Esophagus squamous epithelium (tissue), 5 donors: ENCODE measurements at regions not wholly inside any gene's neighbourhood (a gene's known extent, or its start where the extent isn't known, plus 50 kb on each side); places are given as distances from the start of the nearest gene placed in this dataset.

Source experiments
- DNase-seq: peaks from one replicate; lab custom pipeline; 2025; lab: John Stamatoyannopoulos, UW
- H3K27ac ChIP-seq, 4 donors: fragments of 200-600 bp; sonication (generic); one replicate each; pipeline ENCODE4 v1.5.1; 2016 to 2019; ENCODE audit warnings: mild to moderate bottlenecking in 1 of 4
- H3K27me3 ChIP-seq, 4 donors: fragments of 200-600 bp; sonication (generic); 1 replicate in 3 of 4; 2 replicates in 1 of 4; pipeline versions ENCODE4 v1.5.1 to v1.6.0; 2017 to 2021; ENCODE audit warnings: antibody characterized with exemption in 1 of 4
- H3K36me3 ChIP-seq, 3 donors: fragments of 200-600 bp; sonication (generic); one replicate each; pipeline ENCODE4 v1.5.1; 2016 to 2019
- H3K4me1 ChIP-seq, 3 donors: fragments of 200-600 bp; sonication (generic); one replicate each; pipeline ENCODE4 v1.5.1; 2017 to 2019
- H3K4me3 ChIP-seq, 4 donors: fragments of 200-600 bp; sonication (generic); 1 replicate in 3 of 4; 2 replicates in 1 of 4; pipeline ENCODE4 v1.5.1; 2016 to 2019; ENCODE audit warnings: mild to moderate bottlenecking in 2 of 4, moderate library complexity in 1 of 4
- H3K9me3 ChIP-seq, 3 donors: fragments of 200-600 bp; sonication (generic); one replicate each; pipeline ENCODE4 v1.5.1; 2016 to 2019
- POLR2A ChIP-seq, 4 donors: fragments of 450-650 bp; IDR thresholded peaks; one replicate each; pipeline ENCODE4 v1.6.1; 2017; ENCODE audit warnings: antibody characterized with exemption in 4 of 4, mild to moderate bottlenecking in 4 of 4, moderate library complexity in 3 of 4
- WGBS, 2 donors: methylation state at CpG; one replicate each; pipeline ENCODE4 v1.1.5; 2018; 5-methylcytosine and 5-hydroxymethylcytosine counted together
- intact Hi-C: fragments of 100-400 bp; cut with DNase I; formaldehyde crosslinking; loops from one replicate; pipeline ENCODE4 v1.15.0; 2022
- TF ChIP-seq, protein P1 (sequence below), 6 experiments: fragments of 450-650 bp in 4 of 6; fragments of 200-600 bp in 2 of 6; sonication (generic) in 2 of 6; IDR thresholded peaks; one replicate each; pipeline ENCODE4 v1.5.1; 2016 to 2019; ENCODE audit warnings: antibody characterized with exemption in 6 of 6, mild to moderate bottlenecking in 4 of 6, moderate library complexity in 4 of 6
- donor health status: DM: yes; HTN: yes; CAD: no.

- no peak overlapping the region for H3K4me3 ChIP-seq
- intact Hi-C loops: loop anchor here (10.0 kb wide), 1 partner anchor 139 kb away; the partner anchor contains the start of gene CPEB2
- no peaks in the 10 kb centered on the region for H3K36me3 ChIP-seq
- peaks cover 8 to 53% (median 10%) of the 10 kb centered on the region in 3 donors for H3K4me1 ChIP-seq
- peaks cover 0 to 31% (median 0%) of the 10 kb centered on the region in 4 donors for H3K27me3 ChIP-seq
- no peak for DNase-seq
- peak overlapping the region in 3 of 4 donors; percentile 31 to 74 (median 40) for H3K27ac ChIP-seq
- TF ChIP-seq, protein P1, sequence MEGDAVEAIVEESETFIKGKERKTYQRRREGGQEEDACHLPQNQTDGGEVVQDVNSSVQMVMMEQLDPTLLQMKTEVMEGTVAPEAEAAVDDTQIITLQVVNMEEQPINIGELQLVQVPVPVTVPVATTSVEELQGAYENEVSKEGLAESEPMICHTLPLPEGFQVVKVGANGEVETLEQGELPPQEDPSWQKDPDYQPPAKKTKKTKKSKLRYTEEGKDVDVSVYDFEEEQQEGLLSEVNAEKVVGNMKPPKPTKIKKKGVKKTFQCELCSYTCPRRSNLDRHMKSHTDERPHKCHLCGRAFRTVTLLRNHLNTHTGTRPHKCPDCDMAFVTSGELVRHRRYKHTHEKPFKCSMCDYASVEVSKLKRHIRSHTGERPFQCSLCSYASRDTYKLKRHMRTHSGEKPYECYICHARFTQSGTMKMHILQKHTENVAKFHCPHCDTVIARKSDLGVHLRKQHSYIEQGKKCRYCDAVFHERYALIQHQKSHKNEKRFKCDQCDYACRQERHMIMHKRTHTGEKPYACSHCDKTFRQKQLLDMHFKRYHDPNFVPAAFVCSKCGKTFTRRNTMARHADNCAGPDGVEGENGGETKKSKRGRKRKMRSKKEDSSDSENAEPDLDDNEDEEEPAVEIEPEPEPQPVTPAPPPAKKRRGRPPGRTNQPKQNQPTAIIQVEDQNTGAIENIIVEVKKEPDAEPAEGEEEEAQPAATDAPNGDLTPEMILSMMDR (IDR thresholded peaks at IDR 0.05): no peak
- no peak for TF ChIP-seq POLR2A (IDR thresholded peaks at IDR 0.05)
- no peaks in the 10 kb centered on the region for H3K9me3 ChIP-seq
Observed at GRCh38 chr4:14865804-14866203, 136.5 kb upstream of the CPEB2 start.

DNA sequence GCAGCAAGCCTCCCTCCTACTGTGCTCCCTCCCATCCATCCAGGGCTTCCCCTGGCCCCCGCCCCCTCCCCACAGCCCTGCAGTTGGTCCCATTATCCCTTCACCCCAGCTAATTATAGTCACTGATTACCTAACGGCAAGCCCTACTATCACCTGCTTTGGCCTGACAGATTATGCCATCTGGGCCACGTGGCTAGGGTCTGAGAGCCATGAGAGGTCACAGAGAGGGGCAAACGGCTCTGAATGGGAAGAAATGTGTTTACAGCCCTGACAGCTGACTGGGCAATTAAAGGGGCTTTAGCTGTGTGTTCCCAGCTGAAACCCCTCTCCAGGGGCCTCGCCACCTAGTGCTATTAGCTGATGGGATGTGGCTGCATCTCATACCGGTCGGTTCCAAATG lies 134.4 kb upstream of the CPEB2 start:
- no peak overlapping the region for H3K27ac ChIP-seq
- TF ChIP-seq POLR2A (IDR thresholded peaks at IDR 0.05): no peak
- TF ChIP-seq, protein P1 (IDR thresholded peaks at IDR 0.05): no peak
- H3K4me3 ChIP-seq: no peak overlapping the region
- H3K4me1 ChIP-seq: peaks cover 8 to 52% (median 8%) of the 10 kb centered on the region in 3 donors
- H3K36me3 ChIP-seq: no peaks in the 10 kb centered on the region
- intact Hi-C loops: loop anchor here (10.0 kb wide), 1 partner anchor 137 kb away; the partner anchor contains the start of gene CPEB2
- peaks cover 0 to 15% (median 0%) of the 10 kb centered on the region in 4 donors for H3K27me3 ChIP-seq
- no peaks in the 10 kb centered on the region for H3K9me3 ChIP-seq
- DNase-seq: no peak
- WGBS, 2 donors: 76 to 83% methylated on average over 4 to 6 of the region's 7 CpGs

GRCh38 chr4:14868426-14869395 lies 133.6 kb upstream of the CPEB2 start:
- Histone ChIP-seq H3K27me3 (peaks cover 0 to 16% (median 0%) of the 10 kb centered on the region in 4 donors), H3K36me3 (no peaks in the 10 kb centered on the region), H3K27ac (no peak overlapping the region), H3K4me3 (no peak overlapping the region), H3K9me3 (no peaks in the 10 kb centered on the region), H3K4me1 (peaks cover 6 to 43% (median 8%) of the 10 kb centered on the region in 3 donors)
- no peak for DNase-seq
- 89 to 90% methylated on average over 4 of the region's 4 CpGs for WGBS, 2 donors
- TF ChIP-seq POLR2A (IDR thresholded peaks at IDR 0.05): no peak
- TF ChIP-seq, protein P1 (IDR thresholded peaks at IDR 0.05): no peak
- intact Hi-C loops: loop anchor here (10.0 kb wide), 1 partner anchor 136 kb away; the partner anchor contains the start of gene CPEB2

DNA sequence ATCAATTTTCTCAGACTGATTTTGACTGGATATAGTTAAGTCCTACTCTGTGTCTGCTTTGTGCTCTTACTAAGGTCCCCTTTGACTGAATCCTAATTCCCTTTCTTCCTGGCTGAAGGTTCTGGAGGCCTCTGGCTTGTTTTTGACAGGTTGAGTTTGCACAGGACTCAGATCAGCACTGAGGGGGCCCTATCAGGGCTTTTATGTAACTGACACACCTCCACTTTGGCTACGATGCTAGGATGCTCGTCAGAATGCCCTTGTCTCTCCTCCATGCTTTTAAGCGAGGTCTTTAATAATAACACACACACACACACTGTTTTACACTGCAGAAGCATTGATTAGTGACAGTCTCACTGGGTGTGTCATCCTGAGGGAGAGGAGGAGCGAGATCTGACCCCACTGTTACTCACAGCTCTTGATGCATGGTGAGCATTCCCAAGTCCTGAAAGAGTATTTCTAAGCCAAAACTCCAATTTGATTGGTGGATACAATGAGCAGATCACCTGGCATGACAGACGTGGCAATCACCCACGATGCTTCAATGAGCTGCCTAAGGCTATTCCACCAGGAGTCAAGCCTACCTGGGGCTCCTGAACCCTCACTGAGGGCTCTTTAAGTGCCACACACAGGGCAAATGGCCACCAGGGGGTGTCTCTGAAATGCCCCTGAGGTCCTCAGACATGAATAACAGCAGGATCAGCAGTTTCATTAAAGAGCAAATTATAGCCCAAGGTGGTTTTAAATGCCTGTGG lies 130.4 kb upstream of the CPEB2 start:
- no peak overlapping the region for H3K27ac ChIP-seq
- H3K36me3 ChIP-seq: no peaks in the 10 kb centered on the region
- H3K27me3 ChIP-seq: peaks cover 0 to 16% (median 0%) of the 10 kb centered on the region in 4 donors
- WGBS, 2 donors: 72 to 100% methylated on average over 1 to 6 of the region's 6 CpGs
- no peak overlapping the region for H3K4me3 ChIP-seq
- DNase-seq: no peak
- TF ChIP-seq, protein P1 (IDR thresholded peaks at IDR 0.05): peak; percentile 11 to 54 (median 26)
- no peak for TF ChIP-seq POLR2A (IDR thresholded peaks at IDR 0.05)
- H3K4me1 ChIP-seq: peaks cover 0 to 17% (median 6%) of the 10 kb centered on the region in 3 donors
- H3K9me3 ChIP-seq: no peaks in the 10 kb centered on the region
- intact Hi-C loops: no loop called here
